PC-9 (cell line): ENCODE measurements at regions not wholly inside any gene's neighbourhood (a gene's known extent, or its start where the extent isn't known, plus 50 kb on each side); places are given as distances from the start of the nearest gene placed in this dataset.

ENCODE experiments used
- EZH2 ChIP-seq: fragments of 200-600 bp; sonication (generic); IDR thresholded peaks from 2 replicates; pipeline ENCODE4 v1.8.0; 2017; ENCODE audit warnings: antibody characterized with exemption, low read depth
- TF ChIP-seq, protein P1 (sequence below): fragments of 200-600 bp; sonication (generic); conservative IDR thresholded peaks from 2 replicates; pipeline ENCODE4 v1.6.1; 2017; ENCODE audit warnings: mixed run types, antibody characterized with exemption, mild to moderate bottlenecking, moderate library complexity

- no peak for TF ChIP-seq EZH2
- TF ChIP-seq, protein P1, sequence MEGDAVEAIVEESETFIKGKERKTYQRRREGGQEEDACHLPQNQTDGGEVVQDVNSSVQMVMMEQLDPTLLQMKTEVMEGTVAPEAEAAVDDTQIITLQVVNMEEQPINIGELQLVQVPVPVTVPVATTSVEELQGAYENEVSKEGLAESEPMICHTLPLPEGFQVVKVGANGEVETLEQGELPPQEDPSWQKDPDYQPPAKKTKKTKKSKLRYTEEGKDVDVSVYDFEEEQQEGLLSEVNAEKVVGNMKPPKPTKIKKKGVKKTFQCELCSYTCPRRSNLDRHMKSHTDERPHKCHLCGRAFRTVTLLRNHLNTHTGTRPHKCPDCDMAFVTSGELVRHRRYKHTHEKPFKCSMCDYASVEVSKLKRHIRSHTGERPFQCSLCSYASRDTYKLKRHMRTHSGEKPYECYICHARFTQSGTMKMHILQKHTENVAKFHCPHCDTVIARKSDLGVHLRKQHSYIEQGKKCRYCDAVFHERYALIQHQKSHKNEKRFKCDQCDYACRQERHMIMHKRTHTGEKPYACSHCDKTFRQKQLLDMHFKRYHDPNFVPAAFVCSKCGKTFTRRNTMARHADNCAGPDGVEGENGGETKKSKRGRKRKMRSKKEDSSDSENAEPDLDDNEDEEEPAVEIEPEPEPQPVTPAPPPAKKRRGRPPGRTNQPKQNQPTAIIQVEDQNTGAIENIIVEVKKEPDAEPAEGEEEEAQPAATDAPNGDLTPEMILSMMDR, result no peak
Observed at GRCh38 chr18:39230086-39230803, 1664.6 kb upstream of the CELF4 start.
